ENCODE measurements at regions not wholly inside any gene's neighbourhood (a gene's known extent, or its start where the extent isn't known, plus 50 kb on each side); places are given as distances from the start of the nearest gene placed in this dataset.

DNA sequence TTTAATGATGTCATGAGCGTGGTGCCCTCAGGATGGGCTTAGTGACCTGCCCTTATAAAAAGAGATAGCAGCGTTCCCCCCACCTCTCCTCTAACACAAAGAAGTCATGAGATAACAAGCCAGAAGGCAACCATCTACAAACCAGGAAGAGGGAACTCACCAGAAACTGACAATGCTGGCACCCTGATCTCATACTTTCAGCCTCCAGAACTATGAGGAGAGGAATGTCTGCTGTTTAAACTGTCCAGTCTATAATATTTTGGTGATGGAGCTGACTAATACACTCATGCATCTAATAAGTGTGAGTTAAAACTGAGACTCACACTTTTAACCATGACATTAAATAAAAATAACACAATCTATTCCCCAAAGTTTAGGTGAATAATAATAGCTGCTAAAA, 156.1 kb upstream of the SPEF2 start:
- TF ChIP-seq GATA2 (IDR thresholded peaks at IDR 0.05; ENCODE audit: low read depth, low read length) = no peak
- no peak for TF ChIP-seq GATA3 (IDR thresholded peaks at IDR 0.05; ENCODE audit: low read depth, low read length)

Data from SH-SY5Y (cell line).